GM12878 (cell line): ENCODE measurements at regions not wholly inside any gene's neighbourhood (a gene's known extent, or its start where the extent isn't known, plus 50 kb on each side); places are given as distances from the start of the nearest gene placed in this dataset.
A peak's percentile ranks its signal among the peaks of the same experiment; 100 is the strongest.

ENCODE experiments used
- ATAC-seq: fragments of 200-7000 bp; cut with Tn5 transposase; 3 replicates; pipeline ENCODE4 v1.9.1; 2020; ENCODE audit warnings: mild to moderate bottlenecking, moderate library complexity
- BruUV-seq: library from RNA; stranded (reverse); fragments of 400-500 nt; replicated peaks from 2 replicates; lab custom pipeline; 2021; lab: Mats Ljungman, UMichigan
- CTCF ChIA-PET: fragments of 300-600 bp; sonication (Branson Sonifier 250); formaldehyde crosslinking; extraction: SDS; loops from one replicate; lab custom pipeline; 2021; ENCODE audit warnings: inconsistent platforms; lab: Yijun Ruan, JAX
- POLR2A ChIA-PET: fragments of 350-600 bp; formaldehyde crosslinking; extraction: SDS; loops from one replicate; lab custom pipeline; 2021; ENCODE audit warnings: inconsistent platforms; lab: Charles Lee
- RAD21 ChIA-PET: fragments of 300-600 bp; sonication (Branson Sonifier 250); formaldehyde crosslinking; loops from one replicate; lab custom pipeline; 2023; ENCODE audit warnings: antibody characterized with exemption; ENCODE audit not compliant: unreplicated experiment; lab: Charles Lee
- SMC1A ChIA-PET: fragments of 300-600 bp; sonication (Branson Sonifier 250); formaldehyde crosslinking; loops from one replicate; lab custom pipeline; 2023; ENCODE audit not compliant: unreplicated experiment, uncharacterized antibody; lab: Charles Lee
- DNase-seq: peaks from one replicate; pipeline ENCODE4 v3.0.0-alpha.2; 2011; ENCODE audit warnings: low read depth, low spot score
- FAIRE-seq: peaks from 3 replicates; lab custom pipeline; 2011; peaks lifted over from hg19 to GRCh38; lab: Jason Lieb, UNC
- H2AFZ ChIP-seq: 2 replicates; pipeline ENCODE4 v1.6.0; 2011; ENCODE audit warnings: low read depth, low read length, control low read depth; ENCODE audit not compliant: control insufficient read depth
- H3K27ac ChIP-seq: 2 replicates; pipeline ENCODE4 v1.5.1; 2011; ENCODE audit warnings: control low read depth; ENCODE audit not compliant: control insufficient read depth, insufficient read depth
- H3K27me3 ChIP-seq, 2 experiments: replicated peaks in 1 of 2; 2 replicates each; pipeline versions ENCODE4 v1.6.0 to v1.6.1; 2011; ENCODE audit warnings: low read length in 1 of 2; ENCODE audit not compliant: control insufficient read depth in 2 of 2, insufficient read depth in 2 of 2
- H3K36me3 ChIP-seq, 2 experiments: 2 replicates each; pipeline ENCODE4 v1.5.1; 2011; ENCODE audit warnings: low read length in 1 of 2; ENCODE audit not compliant: control insufficient read depth in 2 of 2, insufficient read depth in 2 of 2
- H3K4me1 ChIP-seq: 2 replicates; pipeline ENCODE4 v1.6.1; 2011; ENCODE audit warnings: mild to moderate bottlenecking, low read length, moderate library complexity, mixed read lengths; ENCODE audit not compliant: control insufficient read depth, insufficient read depth
- H3K4me2 ChIP-seq: 2 replicates; pipeline ENCODE4 v1.6.0; 2011; ENCODE audit warnings: control low read depth; ENCODE audit not compliant: control insufficient read depth, insufficient read depth
- H3K4me3 ChIP-seq: fragments of 200-600 bp; sonication (generic); 2 replicates; pipeline ENCODE4 v1.5.1; 2016
- H3K79me2 ChIP-seq: 2 replicates; pipeline ENCODE4 v1.6.0; 2011; ENCODE audit warnings: low read length; ENCODE audit not compliant: control insufficient read depth, insufficient read depth
- H3K9ac ChIP-seq: 2 replicates; pipeline ENCODE4 v1.8.0; 2011; ENCODE audit warnings: low read length, control low read depth, mixed read lengths; ENCODE audit not compliant: control insufficient read depth, insufficient read depth
- H3K9me3 ChIP-seq: replicated peaks from 3 replicates; pipeline ENCODE4 v1.5.1; 2011; ENCODE audit warnings: mild to moderate bottlenecking, low read length; ENCODE audit not compliant: control insufficient read depth, insufficient read depth
- H4K20me1 ChIP-seq: 2 replicates; pipeline ENCODE4 v1.6.0; 2011; ENCODE audit not compliant: control insufficient read depth, insufficient read depth
- BRCA1 ChIP-seq: IDR thresholded peaks from 2 replicates; pipeline ENCODE4 v1.6.1; 2011; ENCODE audit warnings: low read depth, low read length, improper control_type of control experiment
- CTCF ChIP-seq, 3 experiments: IDR thresholded peaks in 2 of 3; conservative IDR thresholded peaks in 1 of 3; 2 replicates each; pipeline ENCODE4 v1.5.1; 2011; ENCODE audit warnings: low read depth in 3 of 3, low read length in 3 of 3, mild to moderate bottlenecking in 3 of 3, control low read depth in 2 of 3, moderate library complexity in 2 of 3, inconsistent platforms in 1 of 3, mixed read lengths in 1 of 3; ENCODE audit not compliant: control insufficient read depth in 2 of 3, insufficient read depth in 1 of 3; ENCODE audit errors: extremely low read depth in 1 of 3
- E2F8 ChIP-seq: fragments of 450-650 bp; IDR thresholded peaks from 2 replicates; pipeline ENCODE4 v1.6.1; 2018; ENCODE audit warnings: mild to moderate bottlenecking, low read depth, moderate library complexity; ENCODE audit not compliant: partially characterized antibody
- IKZF1 ChIP-seq: fragments of 450-650 bp; conservative IDR thresholded peaks from 2 replicates; pipeline ENCODE4 v1.6.1; 2017; ENCODE audit warnings: antibody characterized with exemption, mild to moderate bottlenecking
- KDM1A ChIP-seq: fragments of 200-600 bp; sonication (generic); IDR thresholded peaks from 2 replicates; pipeline ENCODE4 v1.6.1; 2016; ENCODE audit warnings: borderline replicate concordance
- LARP7 ChIP-seq: fragments of 450-650 bp; IDR thresholded peaks from 2 replicates; pipeline ENCODE4 v1.6.1; 2017; ENCODE audit warnings: mild to moderate bottlenecking
- PAX5 ChIP-seq: IDR thresholded peaks from 2 replicates; pipeline ENCODE4 v1.6.1; 2011; ENCODE audit warnings: low read depth, low read length, borderline replicate concordance
- RUNX3 ChIP-seq: IDR thresholded peaks from 2 replicates; pipeline ENCODE4 v1.6.1; 2012; ENCODE audit warnings: low read length, inconsistent platforms
- TCF7 ChIP-seq: IDR thresholded peaks from 2 replicates; pipeline ENCODE4 v1.6.1; 2014; ENCODE audit warnings: antibody characterized with exemption, borderline replicate concordance
- USF1 ChIP-seq: IDR thresholded peaks from 2 replicates; pipeline ENCODE4 v1.6.1; 2011; ENCODE audit warnings: borderline replicate concordance, low read depth, mild to moderate bottlenecking, moderate library complexity, mixed read lengths, low read length; ENCODE audit not compliant: insufficient read depth; ENCODE audit errors: extremely low read length
- ZNF217 ChIP-seq: fragments of 450-650 bp; IDR thresholded peaks from 2 replicates; pipeline ENCODE4 v1.6.1; 2017; ENCODE audit warnings: antibody characterized with exemption, mild to moderate bottlenecking
- WGBS: methylation state at CpG from one replicate; pipeline ENCODE4 v1.1.6; 2016; ENCODE audit warnings: low lambda C conversion rate; ENCODE audit not compliant: insufficient replicate concordance, insufficient coverage; ENCODE audit errors: missing lambda C conversion rate; 5-methylcytosine and 5-hydroxymethylcytosine counted together
- in situ Hi-C: fragments of 300-500 bp; cut with MboI; formaldehyde crosslinking; loops from 9 replicates; pipeline ENCODE4 v1.14.3; 2018; ENCODE audit warnings: mixed read lengths
- intact Hi-C: fragments of 100-400 bp; cut with micrococcal nuclease; formaldehyde crosslinking; loops from one replicate; pipeline ENCODE4 v1.14.2; 2022; ENCODE audit not compliant: unreplicated experiment
- TF ChIP-seq, protein P1 (sequence below): fragments of 450-650 bp; conservative IDR thresholded peaks from 2 replicates; pipeline ENCODE4 v1.6.1; 2017; ENCODE audit warnings: mild to moderate bottlenecking, moderate library complexity
- TF ChIP-seq, protein P2 (sequence below): IDR thresholded peaks from 2 replicates; pipeline ENCODE4 v1.6.1; 2011; ENCODE audit warnings: mild to moderate bottlenecking, low read depth, low read length, moderate library complexity; ENCODE audit not compliant: insufficient replicate concordance
- TF ChIP-seq, protein P3 (sequence below): IDR thresholded peaks from 2 replicates; pipeline ENCODE4 v1.6.1; 2012; ENCODE audit warnings: low read depth, low read length, improper control_type of control experiment

GRCh38 chr9:91101611-91102168 lies 260.0 kb downstream of the AUH start:
- ChIA-PET POLR2A (interaction anchor here (0.8 kb wide), 1 partner anchor 46 kb away, joined by 4 read pairs; no protein-coding TSS in a partner anchor), CTCF (interaction anchor here (0.6 kb wide), 1 partner anchor 14 kb away, joined by 3 read pairs; no protein-coding TSS in a partner anchor), SMC1A (interaction anchor here (0.9 to 1.6 kb wide), 2 partner anchors 11 to 257 kb away, joined by 3 read pairs; no protein-coding TSS in a partner anchor), RAD21 (no interaction called here)
- WGBS = 1% methylated on average over 7 of the region's 7 CpGs
- in situ Hi-C loops = no loop called here
- BruUV-seq = no TSS peak
- H3K4me1 ChIP-seq = 0 out of 2 replicates have a peak, but pooled peaks cover 2% of the 10 kb centered on the region
- DNase-seq (no peak), FAIRE-seq (no peak), ATAC-seq (peak; percentile 65)
- H3K4me2 ChIP-seq = no peak overlapping the region
- peaks cover 5 to 11% of the 10 kb centered on the region in 2 experiments; a peak in 3 of 4 replicates for H3K27me3 ChIP-seq
- no peak overlapping the region for H3K4me3 ChIP-seq
- intact Hi-C loops = no loop called here
- H3K9me3 ChIP-seq = no peaks in the 10 kb centered on the region; the same call in 1 of the 3 replicates
- H3K79me2 ChIP-seq = no peaks in the 10 kb centered on the region
- no peak overlapping the region for H3K27ac ChIP-seq
- H2AFZ ChIP-seq = no peak overlapping the region
- no peaks in the 10 kb centered on the region; the same call in 1 of the 2 replicates for H4K20me1 ChIP-seq
- no peak overlapping the region for H3K9ac ChIP-seq
- no peaks in the 10 kb centered on the region for H3K36me3 ChIP-seq
- TF ChIP-seq RUNX3 = peak; percentile 83
- no peak for TF ChIP-seq LARP7
- no peak for TF ChIP-seq USF1
- TF ChIP-seq, protein P1, sequence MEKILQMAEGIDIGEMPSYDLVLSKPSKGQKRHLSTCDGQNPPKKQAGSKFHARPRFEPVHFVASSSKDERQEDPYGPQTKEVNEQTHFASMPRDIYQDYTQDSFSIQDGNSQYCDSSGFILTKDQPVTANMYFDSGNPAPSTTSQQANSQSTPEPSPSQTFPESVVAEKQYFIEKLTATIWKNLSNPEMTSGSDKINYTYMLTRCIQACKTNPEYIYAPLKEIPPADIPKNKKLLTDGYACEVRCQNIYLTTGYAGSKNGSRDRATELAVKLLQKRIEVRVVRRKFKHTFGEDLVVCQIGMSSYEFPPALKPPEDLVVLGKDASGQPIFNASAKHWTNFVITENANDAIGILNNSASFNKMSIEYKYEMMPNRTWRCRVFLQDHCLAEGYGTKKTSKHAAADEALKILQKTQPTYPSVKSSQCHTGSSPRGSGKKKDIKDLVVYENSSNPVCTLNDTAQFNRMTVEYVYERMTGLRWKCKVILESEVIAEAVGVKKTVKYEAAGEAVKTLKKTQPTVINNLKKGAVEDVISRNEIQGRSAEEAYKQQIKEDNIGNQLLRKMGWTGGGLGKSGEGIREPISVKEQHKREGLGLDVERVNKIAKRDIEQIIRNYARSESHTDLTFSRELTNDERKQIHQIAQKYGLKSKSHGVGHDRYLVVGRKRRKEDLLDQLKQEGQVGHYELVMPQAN = no peak
- TF ChIP-seq CTCF (IDR thresholded peaks at IDR 0.05 in 2 of 3, conservative IDR thresholded peaks at IDR 0.05 in 1 of 3; ENCODE audit: control insufficient read depth in 2 of 3, extremely low read depth in 1 of 3, insufficient read depth in 1 of 3, low read depth in 3 of 3, low read length in 3 of 3) = no peak
- 0 out of 2 replicates have a peak, but pooled peaks have one; percentile 10 for TF ChIP-seq PAX5
- TF ChIP-seq IKZF1 = 0 out of 2 replicates have a peak, but pooled peaks have one; percentile 18
- no peak for TF ChIP-seq BRCA1
- TF ChIP-seq, protein P2, sequence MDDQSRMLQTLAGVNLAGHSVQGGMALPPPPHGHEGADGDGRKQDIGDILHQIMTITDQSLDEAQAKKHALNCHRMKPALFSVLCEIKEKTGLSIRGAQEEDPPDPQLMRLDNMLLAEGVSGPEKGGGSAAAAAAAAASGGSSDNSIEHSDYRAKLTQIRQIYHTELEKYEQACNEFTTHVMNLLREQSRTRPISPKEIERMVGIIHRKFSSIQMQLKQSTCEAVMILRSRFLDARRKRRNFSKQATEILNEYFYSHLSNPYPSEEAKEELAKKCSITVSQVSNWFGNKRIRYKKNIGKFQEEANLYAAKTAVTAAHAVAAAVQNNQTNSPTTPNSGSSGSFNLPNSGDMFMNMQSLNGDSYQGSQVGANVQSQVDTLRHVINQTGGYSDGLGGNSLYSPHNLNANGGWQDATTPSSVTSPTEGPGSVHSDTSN = no peak
- TF ChIP-seq, protein P3, sequence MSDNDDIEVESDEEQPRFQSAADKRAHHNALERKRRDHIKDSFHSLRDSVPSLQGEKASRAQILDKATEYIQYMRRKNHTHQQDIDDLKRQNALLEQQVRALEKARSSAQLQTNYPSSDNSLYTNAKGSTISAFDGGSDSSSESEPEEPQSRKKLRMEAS = no peak
- TF ChIP-seq E2F8 = no peak
- TF ChIP-seq KDM1A = no peak
- peak; percentile 72 for TF ChIP-seq TCF7
- TF ChIP-seq ZNF217 = no peak
